BE2C (cell line): ENCODE measurements at regions not wholly inside any gene's neighbourhood (a gene's known extent, or its start where the extent isn't known, plus 50 kb on each side); places are given as distances from the start of the nearest gene placed in this dataset.

ENCODE experiments used
- DNase-seq: peaks from one replicate; pipeline ENCODE4 v3.0.0-alpha.2; 2020
- H3K27me3 ChIP-seq: fragments of 250-450 bp; sonication (Bioruptor Pico); 2 replicates; pipeline ENCODE4 v1.5.1; 2020; ENCODE audit warnings: mild to moderate bottlenecking
- H3K36me3 ChIP-seq: fragments of 250-450 bp; sonication (Bioruptor Pico); 2 replicates; pipeline ENCODE4 v1.5.1; 2020; ENCODE audit warnings: mild to moderate bottlenecking
- H3K4me1 ChIP-seq: fragments of 250-450 bp; sonication (Bioruptor Pico); 2 replicates; pipeline ENCODE4 v1.5.1; 2020
- H3K4me3 ChIP-seq: 2 replicates; pipeline ENCODE4 v1.5.1; 2011; ENCODE audit warnings: low read depth, low read length
- H3K9me3 ChIP-seq: fragments of 250-450 bp; sonication (Bioruptor Pico); 2 replicates; pipeline ENCODE4 v1.5.1; 2020
- TF ChIP-seq, protein P1 (sequence below): IDR thresholded peaks from 2 replicates; pipeline ENCODE4 v1.5.1; 2012; ENCODE audit warnings: mild to moderate bottlenecking, low read depth, low read length

DNA sequence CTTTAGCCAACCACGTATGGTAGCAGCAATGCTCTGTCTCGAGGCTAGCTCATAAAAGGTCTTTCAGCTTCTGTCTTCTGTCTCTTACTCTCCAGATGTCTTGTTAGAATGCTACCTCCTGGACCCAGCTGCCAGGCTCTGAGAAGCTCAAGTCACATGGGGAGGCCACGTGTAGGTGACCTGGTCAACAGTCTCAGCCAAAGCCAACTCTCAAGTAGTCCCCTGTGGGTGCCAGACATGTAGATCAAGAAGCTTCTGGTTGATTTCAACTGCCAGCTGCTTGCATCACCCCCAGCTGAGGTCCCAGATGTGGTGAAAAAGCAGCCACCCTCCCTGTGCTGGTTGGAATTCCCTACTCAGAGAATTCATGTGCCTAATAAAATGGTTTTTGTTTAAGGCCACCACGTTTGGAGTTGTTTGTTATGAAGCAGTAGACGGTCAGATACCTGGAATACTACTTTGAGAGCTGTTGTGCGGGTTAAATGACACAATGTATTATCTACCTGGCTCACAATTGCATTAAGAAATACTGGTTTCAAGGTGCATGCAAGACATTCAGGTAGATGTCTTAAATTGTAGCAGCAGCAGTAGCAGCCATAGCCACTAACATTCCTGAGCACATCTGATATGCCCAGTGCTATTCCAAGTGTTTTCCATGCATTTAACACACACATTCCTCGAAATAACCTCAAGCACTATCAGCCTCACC lies 131.0 kb upstream of the RFC3 start:
- Histone ChIP-seq H3K27me3 (no peaks in the 10 kb centered on the region), H3K9me3 (no peaks in the 10 kb centered on the region), H3K36me3 (no peaks in the 10 kb centered on the region), H3K4me3 (no peak overlapping the region), H3K4me1 (no peaks in the 10 kb centered on the region)
- TF ChIP-seq, protein P1, sequence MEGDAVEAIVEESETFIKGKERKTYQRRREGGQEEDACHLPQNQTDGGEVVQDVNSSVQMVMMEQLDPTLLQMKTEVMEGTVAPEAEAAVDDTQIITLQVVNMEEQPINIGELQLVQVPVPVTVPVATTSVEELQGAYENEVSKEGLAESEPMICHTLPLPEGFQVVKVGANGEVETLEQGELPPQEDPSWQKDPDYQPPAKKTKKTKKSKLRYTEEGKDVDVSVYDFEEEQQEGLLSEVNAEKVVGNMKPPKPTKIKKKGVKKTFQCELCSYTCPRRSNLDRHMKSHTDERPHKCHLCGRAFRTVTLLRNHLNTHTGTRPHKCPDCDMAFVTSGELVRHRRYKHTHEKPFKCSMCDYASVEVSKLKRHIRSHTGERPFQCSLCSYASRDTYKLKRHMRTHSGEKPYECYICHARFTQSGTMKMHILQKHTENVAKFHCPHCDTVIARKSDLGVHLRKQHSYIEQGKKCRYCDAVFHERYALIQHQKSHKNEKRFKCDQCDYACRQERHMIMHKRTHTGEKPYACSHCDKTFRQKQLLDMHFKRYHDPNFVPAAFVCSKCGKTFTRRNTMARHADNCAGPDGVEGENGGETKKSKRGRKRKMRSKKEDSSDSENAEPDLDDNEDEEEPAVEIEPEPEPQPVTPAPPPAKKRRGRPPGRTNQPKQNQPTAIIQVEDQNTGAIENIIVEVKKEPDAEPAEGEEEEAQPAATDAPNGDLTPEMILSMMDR: no peak
- no peak for DNase-seq

DNA sequence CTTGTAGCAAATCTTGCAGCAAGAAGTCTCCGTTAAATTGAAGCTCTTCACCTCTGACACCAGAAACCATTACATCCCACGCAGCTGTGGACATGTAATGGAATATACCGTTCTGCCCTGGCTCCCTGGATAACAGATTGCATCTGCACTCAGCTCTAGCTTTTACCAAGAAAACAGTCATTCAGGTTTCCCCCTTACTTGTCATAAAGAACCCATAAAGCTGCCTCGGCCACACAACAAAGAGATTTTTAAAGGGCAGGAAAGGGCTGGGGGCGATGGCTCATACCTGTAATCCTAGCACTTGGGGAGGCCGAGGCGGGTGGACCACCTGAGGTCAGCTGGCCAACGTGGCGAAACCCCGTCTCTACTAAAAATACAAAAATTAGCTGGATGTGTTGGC lies 127.6 kb upstream of the RFC3 start:
- H3K4me1 ChIP-seq: no peaks in the 10 kb centered on the region
- no peaks in the 10 kb centered on the region for H3K9me3 ChIP-seq
- H3K4me3 ChIP-seq: no peak overlapping the region
- no peaks in the 10 kb centered on the region for H3K27me3 ChIP-seq
- no peaks in the 10 kb centered on the region for H3K36me3 ChIP-seq
- DNase-seq: no peak
- TF ChIP-seq, protein P1: no peak

DNA sequence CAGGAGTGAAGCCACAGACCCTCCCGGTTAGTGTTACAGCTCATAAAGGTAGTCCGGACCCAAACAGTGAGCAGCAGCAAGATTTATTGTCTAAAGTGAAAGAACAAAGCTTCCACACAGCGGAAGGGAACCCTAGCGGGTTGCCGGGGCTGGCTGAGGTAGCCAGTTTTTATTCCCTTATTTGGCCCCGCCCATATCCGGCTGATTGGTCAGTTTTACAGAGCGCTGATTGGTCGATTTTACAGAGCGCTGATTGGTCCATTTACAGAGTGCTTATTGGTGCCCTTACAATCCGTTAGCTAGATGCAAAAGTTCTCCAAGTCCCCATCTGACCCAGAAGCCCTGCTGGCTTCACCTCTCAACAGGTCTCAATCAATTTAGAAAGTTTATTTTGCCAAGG lies 126.0 kb upstream of the RFC3 start:
- H3K36me3 ChIP-seq: no peaks in the 10 kb centered on the region
- H3K4me1 ChIP-seq: no peaks in the 10 kb centered on the region
- no peaks in the 10 kb centered on the region for H3K27me3 ChIP-seq
- TF ChIP-seq, protein P1: no peak
- no peak overlapping the region for H3K4me3 ChIP-seq
- no peak for DNase-seq
- H3K9me3 ChIP-seq: no peaks in the 10 kb centered on the region

DNA sequence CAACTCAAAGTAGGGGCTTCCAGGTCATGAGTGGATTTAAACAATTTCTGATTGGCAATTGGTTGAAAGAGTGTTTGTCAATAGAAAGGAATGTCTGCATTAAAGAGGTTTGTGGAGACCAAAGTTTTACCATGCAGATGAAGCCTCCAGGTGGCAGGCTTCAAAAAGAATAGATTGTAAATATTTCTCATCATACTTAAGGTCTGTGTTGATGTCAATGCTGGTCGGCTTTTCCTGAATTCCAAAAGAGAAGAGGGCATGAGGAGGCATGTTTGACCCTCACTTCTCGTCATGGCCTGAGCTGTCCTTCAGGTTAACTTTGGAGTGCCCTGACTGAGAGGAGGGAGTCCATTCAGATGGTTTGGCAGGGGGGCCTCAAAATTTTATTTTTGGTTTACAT lies 125.4 kb upstream of the RFC3 start:
- Histone ChIP-seq H3K4me1 (no peaks in the 10 kb centered on the region), H3K36me3 (no peaks in the 10 kb centered on the region), H3K9me3 (no peaks in the 10 kb centered on the region), H3K4me3 (no peak overlapping the region), H3K27me3 (no peaks in the 10 kb centered on the region)
- no peak for DNase-seq
- TF ChIP-seq, protein P1: no peak

DNA sequence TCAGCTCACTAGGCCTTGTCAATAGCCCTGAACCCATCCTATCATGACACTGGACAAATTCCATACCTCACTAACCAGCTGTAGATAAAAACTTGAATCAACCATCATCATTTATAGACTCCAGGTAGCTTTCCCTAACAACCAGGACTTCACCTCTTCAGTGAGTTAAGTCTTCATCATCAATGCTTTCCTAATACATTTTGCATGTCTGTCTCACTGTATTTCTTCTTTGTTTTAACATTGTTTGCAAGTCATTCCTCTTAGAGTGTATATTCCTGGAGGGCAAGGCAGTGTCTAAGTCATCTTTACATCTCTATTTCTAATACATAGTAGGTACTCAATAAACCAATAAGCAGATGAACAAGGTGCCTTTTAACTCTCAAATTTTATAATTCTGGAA lies 123.4 kb upstream of the RFC3 start:
- Histone ChIP-seq H3K27me3 (no peaks in the 10 kb centered on the region), H3K4me1 (no peaks in the 10 kb centered on the region), H3K4me3 (no peak overlapping the region), H3K36me3 (no peaks in the 10 kb centered on the region), H3K9me3 (no peaks in the 10 kb centered on the region)
- DNase-seq: no peak
- TF ChIP-seq, protein P1: no peak

DNA sequence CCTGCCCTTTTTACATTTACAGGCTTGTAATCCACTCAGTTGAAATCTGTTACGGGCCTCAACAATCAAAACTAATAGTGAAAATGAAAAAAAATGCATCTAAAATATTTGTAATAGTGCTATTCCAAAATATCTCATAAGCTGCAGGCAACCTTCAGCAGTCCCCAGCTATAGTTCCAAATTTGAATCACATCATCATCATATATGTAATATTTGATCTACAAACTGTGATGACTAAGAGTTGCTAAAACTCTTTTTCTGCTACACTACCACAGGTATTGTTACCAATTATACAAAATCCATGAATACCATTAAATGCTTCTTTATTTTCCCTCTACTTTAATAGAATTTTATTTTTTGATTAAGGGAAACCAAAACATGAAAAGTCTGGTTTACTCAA lies 121.4 kb upstream of the RFC3 start:
- no peaks in the 10 kb centered on the region for H3K4me1 ChIP-seq
- H3K9me3 ChIP-seq: no peaks in the 10 kb centered on the region
- H3K36me3 ChIP-seq: no peaks in the 10 kb centered on the region
- TF ChIP-seq, protein P1: no peak
- H3K4me3 ChIP-seq: no peak overlapping the region
- DNase-seq: no peak
- H3K27me3 ChIP-seq: no peaks in the 10 kb centered on the region
